Prostate gland (tissue), 2 donors: ENCODE measurements at regions not wholly inside any gene's neighbourhood (a gene's known extent, or its start where the extent isn't known, plus 50 kb on each side); places are given as distances from the start of the nearest gene placed in this dataset.

Experiments used
- DNase-seq: peaks from one replicate; pipeline ENCODE4 v3.0.0-alpha.2; 2019; ENCODE audit warnings: low spot score
- H3K27ac ChIP-seq, 2 donors: fragments of 200-600 bp; sonication (generic); 2 replicates each; pipeline ENCODE4 v1.5.1; 2017 to 2019
- H3K27me3 ChIP-seq: fragments of 200-600 bp; sonication (generic); replicated peaks from 2 replicates; pipeline ENCODE4 v1.5.1; 2019; ENCODE audit not compliant: insufficient read depth
- H3K36me3 ChIP-seq, 2 donors: fragments of 200-600 bp; sonication (generic); 1 replicate in 1 of 2; 2 replicates in 1 of 2; pipeline versions ENCODE4 v1.5.1 to v1.8.1; 2017 to 2019
- H3K4me1 ChIP-seq: fragments of 200-600 bp; sonication (generic); replicated peaks from 2 replicates; pipeline ENCODE4 v1.5.1; 2019
- H3K4me3 ChIP-seq, 2 donors: fragments of 200-600 bp; sonication (generic); 2 replicates each; pipeline ENCODE4 v1.5.1; 2017 to 2019
- H3K9me3 ChIP-seq: fragments of 200-600 bp; sonication (generic); 2 replicates; pipeline ENCODE4 v1.5.1; 2017
- CTCF ChIP-seq, 4 experiments: fragments of 200-600 bp in 2 of 4; fragments of 450-650 bp in 2 of 4; sonication (generic) in 2 of 4; IDR thresholded peaks; 1 replicate in 3 of 4; 2 replicates in 1 of 4; pipeline ENCODE4 v1.5.1; 2016 to 2019; ENCODE audit warnings: antibody characterized with exemption in 4 of 4, mild to moderate bottlenecking in 2 of 4, moderate library complexity in 2 of 4
- POLR2A ChIP-seq: fragments of 450-650 bp; IDR thresholded peaks from one replicate; pipeline ENCODE4 v1.6.1; 2016; ENCODE audit warnings: antibody characterized with exemption, mild to moderate bottlenecking
- POLR2AphosphoS5 ChIP-seq: sonication (generic); formaldehyde crosslinking; IDR thresholded peaks from one replicate; pipeline ENCODE4 v1.6.1; 2017; ENCODE audit warnings: antibody characterized with exemption
- WGBS: methylation state at CpG from one replicate; pipeline ENCODE4 v1.1.5; 2018; 5-methylcytosine and 5-hydroxymethylcytosine counted together
- intact Hi-C: fragments of 100-400 bp; cut with DNase I; formaldehyde crosslinking; loops from one replicate; pipeline ENCODE4 v1.14.2; 2022

- DNase-seq, result no peak
- Histone ChIP-seq H3K27me3 (no peaks in the 10 kb centered on the region), H3K4me3 (no peak overlapping the region), H3K36me3 (no peaks in the 10 kb centered on the region), H3K9me3 (no peaks in the 10 kb centered on the region), H3K4me1 (no peaks in the 10 kb centered on the region), H3K27ac (no peak overlapping the region)
- WGBS, result 100% methylated on average over 2 of the region's 2 CpGs
- no peak for TF ChIP-seq POLR2A
- intact Hi-C loops, result no loop called here
These were observed 909.9 kb upstream of the AMELY start for GRCh38 chrY:7821295-7822035.

GRCh38 chrY:7818924-7819323 lies 907.4 kb upstream of the AMELY start:
- TF ChIP-seq CTCF (IDR thresholded peaks at IDR 0.05), result peak in 3 of 4 experiments; percentile 19 to 47 (median 45)
- TF ChIP-seq POLR2A, result no peak
- no peaks in the 10 kb centered on the region for H3K36me3 ChIP-seq
- intact Hi-C loops, result no loop called here

GRCh38 chrY:7816567-7816966 lies 905.0 kb upstream of the AMELY start:
- TF ChIP-seq POLR2A (no peak), POLR2AphosphoS5 (no peak), CTCF (IDR thresholded peaks at IDR 0.05) (no peak)
- WGBS, result 100% methylated on average over 1 of the region's 1 CpG
- intact Hi-C loops, result no loop called here
- Histone ChIP-seq H3K9me3 (no peaks in the 10 kb centered on the region), H3K4me3 (no peak overlapping the region), H3K27me3 (no peaks in the 10 kb centered on the region), H3K4me1 (no peaks in the 10 kb centered on the region), H3K36me3 (no peaks in the 10 kb centered on the region), H3K27ac (no peak overlapping the region)
- no peak for DNase-seq

More at GRCh38 chrY:7818924-7819323, 907.4 kb upstream of the AMELY start:
- Histone ChIP-seq H3K4me3 (no peak overlapping the region), H3K27ac (no peak overlapping the region), H3K27me3 (no peaks in the 10 kb centered on the region), H3K9me3 (no peaks in the 10 kb centered on the region), H3K4me1 (no peaks in the 10 kb centered on the region)
- DNase-seq, result peak; percentile 3

- Histone ChIP-seq H3K36me3 (no peaks in the 10 kb centered on the region), H3K9me3 (no peaks in the 10 kb centered on the region), H3K27ac (no peak overlapping the region), H3K4me1 (no peaks in the 10 kb centered on the region), H3K4me3 (no peak overlapping the region), H3K27me3 (no peaks in the 10 kb centered on the region)
- TF ChIP-seq POLR2A, result no peak
- TF ChIP-seq POLR2AphosphoS5, result no peak
- TF ChIP-seq CTCF (IDR thresholded peaks at IDR 0.05), result no peak
- no peak for DNase-seq
- intact Hi-C loops, result no loop called here
These were observed 904.4 kb upstream of the AMELY start for GRCh38 chrY:7815921-7816320.

- Histone ChIP-seq H3K4me1 (no peaks in the 10 kb centered on the region), H3K27me3 (no peaks in the 10 kb centered on the region), H3K9me3 (no peaks in the 10 kb centered on the region), H3K27ac (no peak overlapping the region), H3K36me3 (no peaks in the 10 kb centered on the region), H3K4me3 (no peak overlapping the region)
- TF ChIP-seq CTCF (IDR thresholded peaks at IDR 0.05) (no peak), POLR2AphosphoS5 (no peak), POLR2A (no peak)
- DNase-seq, result no peak
- 86% methylated on average over 1 of the region's 1 CpG for WGBS
- intact Hi-C loops, result no loop called here
These were observed 903.7 kb upstream of the AMELY start for GRCh38 chrY:7815285-7815684.
